ENCODE measurements at regions not wholly inside any gene's neighbourhood (a gene's known extent, or its start where the extent isn't known, plus 50 kb on each side); places are given as distances from the start of the nearest gene placed in this dataset.

GRCh38 chr12:47024463-47024862, 55.0 kb upstream of the PCED1B start:
- H3K4me3 Mint-ChIP-seq, result no peak overlapping the region
- intact Hi-C loops (cut with micrococcal nuclease), result loop anchor here (5.0 to 10.0 kb wide), 2 partner anchors 350 to 682 kb away; no protein-coding TSS in a partner anchor
- H3K27me3 Mint-ChIP-seq, result no peaks in the 10 kb centered on the region
- H3K36me3 Mint-ChIP-seq (ENCODE audit: low read depth), result no peaks in the 10 kb centered on the region
- no peaks in the 10 kb centered on the region for H3K4me1 Mint-ChIP-seq (ENCODE audit: low read depth)
- no peaks in the 10 kb centered on the region for H3K9me3 Mint-ChIP-seq
- H3K27ac Mint-ChIP-seq, result no peak overlapping the region

GRCh38 chr12:47025349-47025748, 54.1 kb upstream of the PCED1B start:
- Mint-ChIP-seq H3K4me3 (no peak overlapping the region), H3K27me3 (no peaks in the 10 kb centered on the region), H3K4me1 (ENCODE audit: low read depth) (no peaks in the 10 kb centered on the region), H3K27ac (no peak overlapping the region), H3K36me3 (ENCODE audit: low read depth) (no peaks in the 10 kb centered on the region), H3K9me3 (no peaks in the 10 kb centered on the region)
- intact Hi-C loops (cut with micrococcal nuclease), result loop anchor here (10.0 kb wide), 1 partner anchor 351 kb away; no protein-coding TSS in a partner anchor

- Mint-ChIP-seq H3K27me3 (no peaks in the 10 kb centered on the region), H3K4me3 (no peak overlapping the region), H3K9me3 (no peaks in the 10 kb centered on the region), H3K36me3 (ENCODE audit: low read depth) (no peaks in the 10 kb centered on the region), H3K27ac (no peak overlapping the region), H3K4me1 (ENCODE audit: low read depth) (no peaks in the 10 kb centered on the region)
- intact Hi-C loops (cut with micrococcal nuclease), result loop anchor here (10.0 kb wide), 1 partner anchor 351 kb away; no protein-coding TSS in a partner anchor
Observed at GRCh38 chr12:47025798-47026197, 53.6 kb upstream of the PCED1B start.

GRCh38 chr12:47026291-47026690, 53.1 kb upstream of the PCED1B start:
- Mint-ChIP-seq H3K9me3 (no peaks in the 10 kb centered on the region), H3K36me3 (ENCODE audit: low read depth) (no peaks in the 10 kb centered on the region), H3K4me1 (ENCODE audit: low read depth) (no peaks in the 10 kb centered on the region), H3K27me3 (no peaks in the 10 kb centered on the region), H3K4me3 (no peak overlapping the region), H3K27ac (no peak overlapping the region)
- intact Hi-C loops (cut with micrococcal nuclease), result loop anchor here (10.0 kb wide), 1 partner anchor 351 kb away; no protein-coding TSS in a partner anchor
